OCI-LY7 (cell line): ENCODE measurements at regions not wholly inside any gene's neighbourhood (a gene's known extent, or its start where the extent isn't known, plus 50 kb on each side); places are given as distances from the start of the nearest gene placed in this dataset.

Experiments
- BruUV-seq: library from RNA; stranded (reverse); fragments of 400-500 nt; replicated peaks from 2 replicates; lab custom pipeline; 2021; lab: Mats Ljungman, UMichigan
- CTCF ChIA-PET: fragments of 300-600 bp; sonication (Branson Sonifier 250); formaldehyde crosslinking; loops from one replicate; lab custom pipeline; 2022; ENCODE audit warnings: antibody characterized with exemption; ENCODE audit not compliant: unreplicated experiment; lab: Charles Lee
- POLR2A ChIA-PET: fragments of 300-600 bp; sonication (Branson Sonifier 250); formaldehyde crosslinking; loops from one replicate; lab custom pipeline; 2022; ENCODE audit warnings: antibody characterized with exemption; lab: Charles Lee
- DNase-seq: peaks from one replicate; pipeline ENCODE4 v3.0.0-alpha.2; 2015; ENCODE audit warnings: low spot score
- H2AFZ ChIP-seq: fragments of 200-600 bp; sonication (generic), shearing (Covaris generic); 2 replicates; pipeline ENCODE4 v1.6.1; 2014; ENCODE audit warnings: mild to moderate bottlenecking, antibody characterized with exemption, low read length, moderate library complexity
- H3K27ac ChIP-seq: fragments of 200-600 bp; sonication (generic); 2 replicates; pipeline ENCODE4 v1.5.1; 2014; ENCODE audit warnings: mixed run types, low read depth, mild to moderate bottlenecking, moderate library complexity, low read length, inconsistent platforms; ENCODE audit not compliant: poor library complexity, severe bottlenecking
- H3K36me3 ChIP-seq: fragments of 200-600 bp; sonication (generic); 2 replicates; pipeline ENCODE4 v1.6.1; 2014; ENCODE audit warnings: mild to moderate bottlenecking, antibody characterized with exemption, low read length, moderate library complexity, mixed read lengths; ENCODE audit not compliant: insufficient read depth
- H3K4me1 ChIP-seq: fragments of 200-600 bp; sonication (generic); 2 replicates; pipeline ENCODE4 v1.5.1; 2014; ENCODE audit warnings: mild to moderate bottlenecking, low read length; ENCODE audit not compliant: insufficient read depth, poor library complexity, severe bottlenecking
- H3K4me2 ChIP-seq: fragments of 200-600 bp; sonication (generic); 2 replicates; pipeline ENCODE4 v1.6.1; 2014; ENCODE audit warnings: mild to moderate bottlenecking, low read length
- H3K4me3 ChIP-seq: fragments of 200-600 bp; sonication (generic); 2 replicates; pipeline ENCODE4 v1.5.1; 2014; ENCODE audit warnings: mild to moderate bottlenecking, low read depth, low read length; ENCODE audit not compliant: poor library complexity, severe bottlenecking
- H3K79me2 ChIP-seq: fragments of 200-600 bp; sonication (generic); 2 replicates; pipeline ENCODE4 v1.6.1; 2016; ENCODE audit warnings: low read depth, mild to moderate bottlenecking, low read length, moderate library complexity, mixed read lengths; ENCODE audit not compliant: insufficient read depth
- H3K9me2 ChIP-seq: fragments of 200-600 bp; sonication (generic); 2 replicates; pipeline ENCODE4 v1.6.1; 2016; ENCODE audit warnings: mild to moderate bottlenecking, low read length, mixed read lengths; ENCODE audit not compliant: insufficient read depth
- H3K9me3 ChIP-seq: fragments of 200-600 bp; sonication (generic); 2 replicates; pipeline ENCODE4 v1.6.1; 2014; ENCODE audit warnings: mild to moderate bottlenecking, mixed run types, low read length, mixed read lengths
- H4K20me1 ChIP-seq: fragments of 200-600 bp; sonication (generic); 2 replicates; pipeline ENCODE4 v1.6.1; 2014; ENCODE audit warnings: mild to moderate bottlenecking, antibody characterized with exemption, low read length, moderate library complexity, mixed read lengths; ENCODE audit not compliant: insufficient read depth
- EZH2phosphoT487 ChIP-seq: fragments of 200-600 bp; sonication (generic); IDR thresholded peaks from 2 replicates; pipeline ENCODE4 v1.6.1; 2018; ENCODE audit warnings: low read depth, borderline replicate concordance, mild to moderate bottlenecking, mixed run types, antibody characterized with exemption, low read length, moderate library complexity, mixed read lengths
- intact Hi-C: fragments of 100-400 bp; cut with micrococcal nuclease; formaldehyde crosslinking; loops from one replicate; pipeline ENCODE4 v1.10.0; 2022; ENCODE audit not compliant: unreplicated experiment
- TF ChIP-seq, protein P1 (sequence below): fragments of 200-600 bp; sonication (generic); conservative IDR thresholded peaks from 2 replicates; pipeline ENCODE4 v1.5.1; 2014; ENCODE audit warnings: mild to moderate bottlenecking, antibody characterized with exemption, low read length, moderate library complexity, mixed read lengths

DNA sequence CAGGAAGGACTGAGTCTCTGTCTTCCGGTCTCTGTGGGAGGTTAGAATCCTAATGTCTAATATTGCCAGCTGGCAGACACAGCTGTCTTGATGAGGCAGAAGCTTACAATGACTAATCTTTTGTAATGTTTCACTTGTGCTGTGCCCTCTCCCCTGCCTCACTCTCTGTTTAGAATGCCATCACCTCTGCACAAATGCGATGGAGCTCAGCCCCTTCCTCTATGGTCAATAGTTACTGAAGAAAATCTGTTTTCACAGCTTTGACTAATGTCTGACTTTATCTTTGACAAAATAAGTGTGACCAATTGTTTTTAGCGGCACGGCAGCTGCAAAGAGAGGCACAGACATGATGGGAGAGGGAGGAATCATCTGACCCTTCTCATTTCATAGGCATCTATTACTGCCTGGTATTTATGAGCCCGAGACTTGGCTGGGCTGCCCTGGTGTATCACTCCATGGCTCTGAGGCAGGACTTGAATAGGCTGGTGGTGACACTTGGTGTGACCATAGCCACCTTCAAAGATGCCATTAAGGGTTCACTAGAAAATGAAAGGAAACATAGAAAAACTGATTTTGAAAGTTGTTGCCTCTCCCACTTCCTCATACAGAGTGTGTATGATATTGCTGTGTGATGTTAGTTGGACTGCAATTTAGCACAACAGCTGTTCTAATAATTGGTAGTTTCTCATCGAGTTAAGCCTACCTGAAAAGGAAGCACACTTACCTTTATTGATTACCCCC, 163.2 kb upstream of the NBPF11 start:
- TF ChIP-seq, protein P1, sequence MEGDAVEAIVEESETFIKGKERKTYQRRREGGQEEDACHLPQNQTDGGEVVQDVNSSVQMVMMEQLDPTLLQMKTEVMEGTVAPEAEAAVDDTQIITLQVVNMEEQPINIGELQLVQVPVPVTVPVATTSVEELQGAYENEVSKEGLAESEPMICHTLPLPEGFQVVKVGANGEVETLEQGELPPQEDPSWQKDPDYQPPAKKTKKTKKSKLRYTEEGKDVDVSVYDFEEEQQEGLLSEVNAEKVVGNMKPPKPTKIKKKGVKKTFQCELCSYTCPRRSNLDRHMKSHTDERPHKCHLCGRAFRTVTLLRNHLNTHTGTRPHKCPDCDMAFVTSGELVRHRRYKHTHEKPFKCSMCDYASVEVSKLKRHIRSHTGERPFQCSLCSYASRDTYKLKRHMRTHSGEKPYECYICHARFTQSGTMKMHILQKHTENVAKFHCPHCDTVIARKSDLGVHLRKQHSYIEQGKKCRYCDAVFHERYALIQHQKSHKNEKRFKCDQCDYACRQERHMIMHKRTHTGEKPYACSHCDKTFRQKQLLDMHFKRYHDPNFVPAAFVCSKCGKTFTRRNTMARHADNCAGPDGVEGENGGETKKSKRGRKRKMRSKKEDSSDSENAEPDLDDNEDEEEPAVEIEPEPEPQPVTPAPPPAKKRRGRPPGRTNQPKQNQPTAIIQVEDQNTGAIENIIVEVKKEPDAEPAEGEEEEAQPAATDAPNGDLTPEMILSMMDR: no peak
- TF ChIP-seq EZH2phosphoT487: no peak
- Histone ChIP-seq H3K36me3 (no peaks in the 10 kb centered on the region), H3K4me2 (no peak overlapping the region), H3K27ac (no peak overlapping the region), H3K4me1 (peaks cover 5% of the 10 kb centered on the region), H3K9me3 (no peaks in the 10 kb centered on the region), H3K79me2 (no peaks in the 10 kb centered on the region), H4K20me1 (no peaks in the 10 kb centered on the region), H2AFZ (no peak overlapping the region), H3K4me3 (no peak overlapping the region), H3K9me2 (no peaks in the 10 kb centered on the region)
- DNase-seq: no peak
- CTCF ChIA-PET: no interaction called here
- BruUV-seq: no TSS peak
- intact Hi-C loops: no loop called here
- POLR2A ChIA-PET: no interaction called here

DNA sequence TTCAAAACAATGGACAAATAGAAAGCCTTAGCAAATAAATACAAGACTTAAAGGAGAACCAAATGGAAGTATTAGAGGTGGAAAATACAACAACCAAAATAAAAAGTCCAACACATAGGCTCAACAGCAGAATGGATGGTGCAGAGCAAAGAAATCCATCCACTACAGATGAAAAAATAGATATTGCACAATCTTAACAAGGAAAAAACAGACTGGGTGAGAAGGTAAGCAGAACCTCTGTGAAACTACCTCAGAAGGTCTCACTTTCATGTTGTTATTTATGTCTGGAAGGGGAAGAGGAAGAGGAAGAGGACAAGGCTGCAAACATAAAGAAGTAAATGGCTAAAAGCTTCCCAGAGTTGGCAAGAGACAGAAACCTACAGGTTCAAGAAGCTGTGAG, 158.7 kb upstream of the NBPF11 start:
- no peak overlapping the region for H3K27ac ChIP-seq
- no peaks in the 10 kb centered on the region for H3K79me2 ChIP-seq
- intact Hi-C loops: no loop called here
- no peak for TF ChIP-seq EZH2phosphoT487
- TF ChIP-seq, protein P1: no peak
- no TSS peak for BruUV-seq
- no peak overlapping the region for H3K4me2 ChIP-seq
- CTCF ChIA-PET: no interaction called here
- no peak overlapping the region for H3K4me3 ChIP-seq
- no peaks in the 10 kb centered on the region for H3K36me3 ChIP-seq
- POLR2A ChIA-PET: no interaction called here
- H3K9me3 ChIP-seq: no peaks in the 10 kb centered on the region
- no peak overlapping the region for H2AFZ ChIP-seq
- no peaks in the 10 kb centered on the region for H3K9me2 ChIP-seq
- H4K20me1 ChIP-seq: no peaks in the 10 kb centered on the region
- H3K4me1 ChIP-seq: no peaks in the 10 kb centered on the region
- DNase-seq: no peak

DNA sequence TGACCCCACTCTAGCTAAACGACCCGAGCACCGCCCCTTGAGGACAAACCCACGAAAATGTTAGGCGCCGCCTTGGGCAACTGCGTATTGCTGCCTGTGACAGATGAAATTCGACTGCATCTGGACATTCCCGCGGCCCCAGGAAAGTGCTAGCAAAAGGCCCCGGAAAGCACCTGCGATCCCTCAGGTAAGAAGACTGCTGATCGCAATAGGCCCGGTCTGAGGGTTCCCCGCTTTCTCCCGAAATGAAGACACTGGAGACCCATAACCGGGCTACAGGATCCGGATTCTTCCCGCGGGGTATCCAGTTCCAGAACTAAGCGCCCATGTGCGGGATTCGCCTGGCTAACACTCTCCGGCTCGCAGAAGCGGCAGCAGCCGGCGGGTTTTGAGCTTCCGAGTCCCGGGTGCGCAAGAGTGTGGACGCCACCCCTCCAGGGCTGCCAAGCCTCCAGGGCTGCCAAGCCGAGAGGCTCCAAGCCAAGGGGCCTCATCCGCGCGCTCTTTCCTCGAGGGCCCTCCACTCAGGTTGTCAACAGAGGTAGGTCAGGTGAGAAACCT, 157.9 kb upstream of the NBPF11 start:
- no peak for TF ChIP-seq EZH2phosphoT487
- TF ChIP-seq, protein P1: no peak
- H3K36me3 ChIP-seq: no peaks in the 10 kb centered on the region
- no peak overlapping the region for H2AFZ ChIP-seq
- H3K4me3 ChIP-seq: no peak overlapping the region
- no TSS peak for BruUV-seq
- H4K20me1 ChIP-seq: no peaks in the 10 kb centered on the region
- H3K79me2 ChIP-seq: no peaks in the 10 kb centered on the region
- H3K27ac ChIP-seq: no peak overlapping the region
- no peaks in the 10 kb centered on the region for H3K9me2 ChIP-seq
- H3K4me1 ChIP-seq: peaks cover 3% of the 10 kb centered on the region
- ChIA-PET POLR2A (interaction anchor here (1.0 kb wide), 1 partner anchor 24 kb away, joined by 3 read pairs; no protein-coding TSS in a partner anchor), CTCF (no interaction called here)
- DNase-seq: no peak
- H3K4me2 ChIP-seq: no peak overlapping the region
- intact Hi-C loops: no loop called here
- H3K9me3 ChIP-seq: no peaks in the 10 kb centered on the region
